Ishikawa (cell line): ENCODE measurements at regions not wholly inside any gene's neighbourhood (a gene's known extent, or its start where the extent isn't known, plus 50 kb on each side); places are given as distances from the start of the nearest gene placed in this dataset.

Experiments used
- EGR1 ChIP-seq: IDR thresholded peaks from 2 replicates; pipeline ENCODE4 v1.6.1; 2012
- EP300 ChIP-seq: IDR thresholded peaks from 2 replicates; pipeline ENCODE4 v1.6.1; 2012; ENCODE audit warnings: borderline replicate concordance
- MAX ChIP-seq: IDR thresholded peaks from 2 replicates; pipeline ENCODE4 v1.6.1; 2012
- REST ChIP-seq: IDR thresholded peaks from 2 replicates; pipeline ENCODE4 v1.6.1; 2012; ENCODE audit warnings: low read depth, mild to moderate bottlenecking
- TCF12 ChIP-seq: IDR thresholded peaks from 2 replicates; pipeline ENCODE4 v1.6.1; 2012; ENCODE audit warnings: low read depth
- TEAD4 ChIP-seq: IDR thresholded peaks from 2 replicates; pipeline ENCODE4 v1.6.1; 2012
- YY1 ChIP-seq: IDR thresholded peaks from 2 replicates; pipeline ENCODE4 v1.6.1; 2012; ENCODE audit warnings: low read depth

- TF ChIP-seq EP300 (no peak), YY1 (no peak), REST (no peak), EGR1 (no peak), TEAD4 (no peak), MAX (no peak), TCF12 (no peak)
Observed at GRCh38 chr7:140261105-140261486, 84.3 kb upstream of the KDM7A start.
